ENCODE measurements at regions not wholly inside any gene's neighbourhood (a gene's known extent, or its start where the extent isn't known, plus 50 kb on each side); places are given as distances from the start of the nearest gene placed in this dataset.

- no peak for TF ChIP-seq MXI1 (conservative IDR thresholded peaks at IDR 0.05; ENCODE audit: poor library complexity, severe bottlenecking)
- no peak for TF ChIP-seq CTCF (IDR thresholded peaks at IDR 0.05; ENCODE audit: poor library complexity, severe bottlenecking)
- TF ChIP-seq SMC3 (conservative IDR thresholded peaks at IDR 0.05; ENCODE audit: poor library complexity): no peak
- no peak for TF ChIP-seq REST (IDR thresholded peaks at IDR 0.05; ENCODE audit: borderline replicate concordance)
- no peak for TF ChIP-seq EZH2 (IDR thresholded peaks at IDR 0.05; ENCODE audit: borderline replicate concordance, insufficient read depth, low read length, poor library complexity, severe bottlenecking)
- no peak for TF ChIP-seq EP300 (conservative IDR thresholded peaks at IDR 0.05; ENCODE audit: poor library complexity, severe bottlenecking)
- TF ChIP-seq RAD21 (conservative IDR thresholded peaks at IDR 0.05): no peak
- no peak for TF ChIP-seq POLR2AphosphoS5 (IDR thresholded peaks at IDR 0.05)
- no peak for TF ChIP-seq TAF1 (IDR thresholded peaks at IDR 0.05; ENCODE audit: low read depth)
- H3K9me2 ChIP-seq (ENCODE audit: insufficient read depth, low read length): no peaks in the 10 kb centered on the region
- no peak overlapping the region for H3K9ac ChIP-seq (ENCODE audit: low read length)
- H3K4me2 ChIP-seq (ENCODE audit: low read length): no peak overlapping the region
- H3K36me3 ChIP-seq (ENCODE audit: insufficient read depth, low read length): no peaks in the 10 kb centered on the region
- H3F3A ChIP-seq (ENCODE audit: insufficient read depth, low read length, poor library complexity, severe bottlenecking): no peaks in the 10 kb centered on the region
- no peak overlapping the region for H3K4me3 ChIP-seq (ENCODE audit: low read length)
- H3K27me3 ChIP-seq (ENCODE audit: insufficient read depth, low read depth, low read length): no peaks in the 10 kb centered on the region
- no peak overlapping the region for H3K27ac ChIP-seq (ENCODE audit: low read length)
- H3K79me2 ChIP-seq (replicated peaks; ENCODE audit: insufficient read depth, low read length): no peaks in the 10 kb centered on the region
- H3K9me3 ChIP-seq (ENCODE audit: low read length): no peaks in the 10 kb centered on the region
- no peaks in the 10 kb centered on the region for H4K20me1 ChIP-seq (ENCODE audit: insufficient read depth)
- no peak overlapping the region for H2AFZ ChIP-seq (ENCODE audit: low read depth, low read length)
Observed at GRCh38 chr6:40293460-40294185, 293.5 kb downstream of the LRFN2 start.

- H2AFZ ChIP-seq (ENCODE audit: low read depth, low read length): no peak overlapping the region
- H3K79me2 ChIP-seq (replicated peaks; ENCODE audit: insufficient read depth, low read length): no peaks in the 10 kb centered on the region
- H3K27ac ChIP-seq (ENCODE audit: low read length): no peak overlapping the region
- no peaks in the 10 kb centered on the region for H3K9me3 ChIP-seq (ENCODE audit: low read length)
- H3K36me3 ChIP-seq (ENCODE audit: insufficient read depth, low read length): no peaks in the 10 kb centered on the region
- H3K4me3 ChIP-seq (ENCODE audit: low read length): no peak overlapping the region
- no peaks in the 10 kb centered on the region for H4K20me1 ChIP-seq (ENCODE audit: insufficient read depth)
- H3K9ac ChIP-seq (ENCODE audit: low read length): no peak overlapping the region
- H3K4me2 ChIP-seq (ENCODE audit: low read length): no peak overlapping the region
- TF ChIP-seq EZH2 (IDR thresholded peaks at IDR 0.05; ENCODE audit: borderline replicate concordance, insufficient read depth, low read length, poor library complexity, severe bottlenecking) (no peak), TAF1 (IDR thresholded peaks at IDR 0.05; ENCODE audit: low read depth) (no peak), POLR2AphosphoS5 (IDR thresholded peaks at IDR 0.05) (no peak), EP300 (conservative IDR thresholded peaks at IDR 0.05; ENCODE audit: poor library complexity, severe bottlenecking) (no peak), MXI1 (conservative IDR thresholded peaks at IDR 0.05; ENCODE audit: poor library complexity, severe bottlenecking) (no peak), CTCF (IDR thresholded peaks at IDR 0.05; ENCODE audit: poor library complexity, severe bottlenecking) (no peak), SMC3 (conservative IDR thresholded peaks at IDR 0.05; ENCODE audit: poor library complexity) (no peak), RAD21 (conservative IDR thresholded peaks at IDR 0.05) (no peak), REST (IDR thresholded peaks at IDR 0.05; ENCODE audit: borderline replicate concordance) (no peak)
- H3F3A ChIP-seq (ENCODE audit: insufficient read depth, low read length, poor library complexity, severe bottlenecking): no peaks in the 10 kb centered on the region
- no peaks in the 10 kb centered on the region for H3K27me3 ChIP-seq (ENCODE audit: insufficient read depth, low read depth, low read length)
- H3K9me2 ChIP-seq (ENCODE audit: insufficient read depth, low read length): no peaks in the 10 kb centered on the region
Observed at GRCh38 chr6:40293060-40293459, 294.1 kb downstream of the LRFN2 start.

All from neural cell (in vitro differentiated cells).